Smooth muscle cell (in vitro differentiated cells): ENCODE measurements at regions not wholly inside any gene's neighbourhood (a gene's known extent, or its start where the extent isn't known, plus 50 kb on each side); places are given as distances from the start of the nearest gene placed in this dataset.

Source experiments
- DNase-seq: peaks from one replicate; lab custom pipeline; 2025; ENCODE audit not compliant: unreplicated experiment; lab: John Stamatoyannopoulos, UW
- H2AFZ ChIP-seq: fragments of 200-600 bp; sonication (generic); 2 replicates; pipeline ENCODE4 v1.6.0; 2016; ENCODE audit warnings: antibody characterized with exemption, low read depth, mild to moderate bottlenecking
- H3F3A ChIP-seq: fragments of 200-600 bp; sonication (generic); 2 replicates; pipeline ENCODE4 v1.6.0; 2017; ENCODE audit warnings: antibody characterized with exemption, low read depth
- H3K27ac ChIP-seq: fragments of 200-600 bp; sonication (generic); 2 replicates; pipeline ENCODE4 v1.5.1; 2016; ENCODE audit warnings: low read depth, mild to moderate bottlenecking
- H3K27me3 ChIP-seq: fragments of 200-600 bp; sonication (generic); 2 replicates; pipeline ENCODE4 v1.6.1; 2016; ENCODE audit warnings: low read depth, mild to moderate bottlenecking
- H3K36me3 ChIP-seq: fragments of 200-600 bp; sonication (generic); 2 replicates; pipeline ENCODE4 v1.5.1; 2016; ENCODE audit warnings: low read depth
- H3K4me1 ChIP-seq: fragments of 200-600 bp; sonication (generic); 2 replicates; pipeline ENCODE4 v1.5.1; 2016; ENCODE audit warnings: low read depth
- H3K4me2 ChIP-seq: fragments of 200-600 bp; sonication (generic); 2 replicates; pipeline ENCODE4 v1.6.0; 2016; ENCODE audit warnings: mild to moderate bottlenecking
- H3K4me3 ChIP-seq: fragments of 200-600 bp; sonication (generic); 2 replicates; pipeline ENCODE4 v1.5.1; 2016; ENCODE audit warnings: mild to moderate bottlenecking
- H3K79me2 ChIP-seq: fragments of 200-600 bp; sonication (generic); 2 replicates; pipeline ENCODE4 v1.6.0; 2016; ENCODE audit warnings: low read depth, mild to moderate bottlenecking
- H3K9ac ChIP-seq: fragments of 200-600 bp; sonication (generic); 2 replicates; pipeline ENCODE4 v1.6.0; 2016; ENCODE audit warnings: low read depth
- H3K9me3 ChIP-seq: fragments of 200-600 bp; sonication (generic); replicated peaks from 2 replicates; pipeline ENCODE4 v1.5.1; 2016; ENCODE audit warnings: low read depth
- H4K20me1 ChIP-seq: fragments of 200-600 bp; sonication (generic); 2 replicates; pipeline ENCODE4 v1.6.0; 2016; ENCODE audit warnings: low read depth
- WGBS: methylation state at CpG from one replicate; pipeline ENCODE4 v1.1.7; 2016; ENCODE audit warnings: low lambda C conversion rate; 5-methylcytosine and 5-hydroxymethylcytosine counted together
- TF ChIP-seq, protein P1 (sequence below): fragments of 200-600 bp; sonication (generic); IDR thresholded peaks from 2 replicates; pipeline ENCODE4 v1.5.1; 2017; ENCODE audit warnings: borderline replicate concordance, mild to moderate bottlenecking, antibody characterized with exemption; ENCODE audit not compliant: insufficient read depth, poor library complexity, severe bottlenecking

- TF ChIP-seq, protein P1, sequence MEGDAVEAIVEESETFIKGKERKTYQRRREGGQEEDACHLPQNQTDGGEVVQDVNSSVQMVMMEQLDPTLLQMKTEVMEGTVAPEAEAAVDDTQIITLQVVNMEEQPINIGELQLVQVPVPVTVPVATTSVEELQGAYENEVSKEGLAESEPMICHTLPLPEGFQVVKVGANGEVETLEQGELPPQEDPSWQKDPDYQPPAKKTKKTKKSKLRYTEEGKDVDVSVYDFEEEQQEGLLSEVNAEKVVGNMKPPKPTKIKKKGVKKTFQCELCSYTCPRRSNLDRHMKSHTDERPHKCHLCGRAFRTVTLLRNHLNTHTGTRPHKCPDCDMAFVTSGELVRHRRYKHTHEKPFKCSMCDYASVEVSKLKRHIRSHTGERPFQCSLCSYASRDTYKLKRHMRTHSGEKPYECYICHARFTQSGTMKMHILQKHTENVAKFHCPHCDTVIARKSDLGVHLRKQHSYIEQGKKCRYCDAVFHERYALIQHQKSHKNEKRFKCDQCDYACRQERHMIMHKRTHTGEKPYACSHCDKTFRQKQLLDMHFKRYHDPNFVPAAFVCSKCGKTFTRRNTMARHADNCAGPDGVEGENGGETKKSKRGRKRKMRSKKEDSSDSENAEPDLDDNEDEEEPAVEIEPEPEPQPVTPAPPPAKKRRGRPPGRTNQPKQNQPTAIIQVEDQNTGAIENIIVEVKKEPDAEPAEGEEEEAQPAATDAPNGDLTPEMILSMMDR: no peak
- DNase-seq: no peak
Observed at GRCh38 chr2:42970151-42970550, 177.8 kb upstream of the HAAO start.

DNA sequence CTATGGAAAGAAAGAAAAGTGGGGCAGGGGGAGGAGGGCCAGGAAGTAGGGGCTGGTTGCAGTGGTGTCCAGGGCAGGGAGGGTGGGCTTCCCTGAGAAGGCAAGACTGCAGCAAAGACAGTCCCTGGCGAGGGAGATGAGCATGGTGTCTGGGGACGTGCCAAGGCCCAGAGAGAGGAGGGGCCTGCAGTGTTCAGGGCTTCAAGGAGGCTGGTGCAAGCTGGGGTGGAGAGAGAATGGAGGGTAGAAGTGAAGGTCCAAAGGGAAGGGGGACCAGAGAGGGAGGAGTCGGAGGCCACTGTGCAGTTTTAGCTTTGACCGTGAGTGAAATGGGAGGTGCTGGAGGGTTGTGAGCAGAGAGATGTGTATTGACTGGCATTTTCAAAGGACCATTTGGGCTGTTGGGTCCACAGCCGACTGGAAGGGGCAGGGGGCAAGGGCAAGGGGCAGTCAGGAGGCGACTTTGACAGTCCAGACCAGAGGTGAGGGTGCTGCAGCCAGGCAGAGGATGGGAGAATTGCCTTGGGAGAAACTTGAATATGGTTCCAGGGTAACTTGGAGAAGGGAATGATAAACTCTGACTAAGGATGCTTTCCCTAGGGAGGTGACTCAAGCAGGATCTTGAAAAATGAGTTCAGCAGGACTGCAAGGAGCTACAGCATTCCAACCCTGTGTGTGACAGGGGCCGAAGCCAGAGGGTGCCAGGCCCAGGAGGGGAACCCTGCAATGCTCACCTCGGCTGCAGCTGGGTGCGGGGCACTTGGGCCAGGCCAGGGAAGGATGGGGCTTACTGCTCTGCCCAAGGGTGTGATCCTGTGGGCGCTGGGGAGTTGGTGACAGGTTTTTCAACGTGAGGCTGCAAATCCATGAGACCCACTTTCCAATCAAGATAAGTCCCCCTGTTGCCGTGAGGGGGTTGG lies 177.1 kb upstream of the HAAO start:
- TF ChIP-seq, protein P1: no peak
- no peak overlapping the region for H2AFZ ChIP-seq
- no peak for DNase-seq
- H3K79me2 ChIP-seq: no peaks in the 10 kb centered on the region
- no peak overlapping the region for H3K4me2 ChIP-seq
- no peaks in the 10 kb centered on the region for H3K9me3 ChIP-seq
- WGBS: 74% methylated on average over 12 of the region's 12 CpGs
- H4K20me1 ChIP-seq: no peaks in the 10 kb centered on the region
- H3F3A ChIP-seq: peaks cover 3% of the 10 kb centered on the region
- H3K27ac ChIP-seq: no peak overlapping the region
- H3K4me1 ChIP-seq: peaks cover 3% of the 10 kb centered on the region
- H3K36me3 ChIP-seq: no peaks in the 10 kb centered on the region
- no peak overlapping the region for H3K4me3 ChIP-seq
- H3K9ac ChIP-seq: no peak overlapping the region
- no peaks in the 10 kb centered on the region for H3K27me3 ChIP-seq

More at GRCh38 chr2:42970151-42970550, 177.8 kb upstream of the HAAO start:
- Histone ChIP-seq H3K9ac (no peak overlapping the region), H3K79me2 (no peaks in the 10 kb centered on the region), H2AFZ (no peak overlapping the region), H4K20me1 (no peaks in the 10 kb centered on the region), H3K4me1 (peaks cover 8% of the 10 kb centered on the region), H3F3A (peaks cover 8% of the 10 kb centered on the region), H3K27me3 (no peaks in the 10 kb centered on the region), H3K9me3 (no peaks in the 10 kb centered on the region), H3K4me2 (no peak overlapping the region), H3K36me3 (no peaks in the 10 kb centered on the region), H3K4me3 (no peak overlapping the region), H3K27ac (no peak overlapping the region)
- WGBS: 90% methylated on average over 3 of the region's 3 CpGs

- no peaks in the 10 kb centered on the region for H3K27me3 ChIP-seq
- TF ChIP-seq, protein P1: no peak
- H3K9ac ChIP-seq: no peak overlapping the region
- H3K4me2 ChIP-seq: no peak overlapping the region
- H3K36me3 ChIP-seq: no peaks in the 10 kb centered on the region
- H3K27ac ChIP-seq: no peak overlapping the region
- no peak for DNase-seq
- no peaks in the 10 kb centered on the region for H3K4me1 ChIP-seq
- H3K4me3 ChIP-seq: no peak overlapping the region
- H3K79me2 ChIP-seq: no peaks in the 10 kb centered on the region
- WGBS: 77% methylated on average over 15 of the region's 15 CpGs
- H4K20me1 ChIP-seq: no peaks in the 10 kb centered on the region
- no peak overlapping the region for H2AFZ ChIP-seq
- H3F3A ChIP-seq: no peaks in the 10 kb centered on the region
- no peaks in the 10 kb centered on the region for H3K9me3 ChIP-seq
Observed at GRCh38 chr2:42967959-42968674, 175.7 kb upstream of the HAAO start.
